KMS-11 (cell line): ENCODE measurements at regions not wholly inside any gene's neighbourhood (a gene's known extent, or its start where the extent isn't known, plus 50 kb on each side); places are given as distances from the start of the nearest gene placed in this dataset.

Experiments
- H2AFZ ChIP-seq: fragments of 200-600 bp; sonication (generic); 2 replicates; pipeline ENCODE4 v1.6.1; 2016; ENCODE audit warnings: antibody characterized with exemption, mixed run types, low read depth
- H3K27ac ChIP-seq: fragments of 200-600 bp; sonication (generic); 2 replicates; pipeline ENCODE4 v1.6.1; 2016; ENCODE audit warnings: mild to moderate bottlenecking, mixed run types
- H3K27me3 ChIP-seq: fragments of 200-600 bp; sonication (generic); 2 replicates; pipeline ENCODE4 v1.6.1; 2017; ENCODE audit warnings: mild to moderate bottlenecking, low read depth, mixed run types, moderate library complexity; ENCODE audit not compliant: insufficient read depth
- H3K36me3 ChIP-seq: fragments of 200-600 bp; sonication (generic); 2 replicates; pipeline ENCODE4 v1.6.1; 2017; ENCODE audit warnings: mild to moderate bottlenecking, mixed run types; ENCODE audit not compliant: insufficient read depth
- H3K4me1 ChIP-seq: fragments of 200-600 bp; sonication (generic); 2 replicates; pipeline ENCODE4 v1.6.1; 2016; ENCODE audit warnings: mild to moderate bottlenecking, low read depth, mixed run types; ENCODE audit not compliant: poor library complexity, severe bottlenecking
- H3K4me2 ChIP-seq: fragments of 200-600 bp; sonication (generic); 2 replicates; pipeline ENCODE4 v1.7.0; 2016; ENCODE audit warnings: mild to moderate bottlenecking, mixed run types
- H3K4me3 ChIP-seq: fragments of 200-600 bp; sonication (generic); IDR thresholded peaks from 2 replicates; pipeline ENCODE4 v1.6.1; 2017; ENCODE audit warnings: low read depth, low read length, mixed read lengths; ENCODE audit not compliant: insufficient read depth
- H3K79me2 ChIP-seq: fragments of 200-600 bp; sonication (generic); 2 replicates; pipeline ENCODE4 v1.6.1; 2016; ENCODE audit warnings: low read depth, mixed run types; ENCODE audit not compliant: insufficient read depth
- H3K9ac ChIP-seq: fragments of 200-600 bp; sonication (generic); 2 replicates; pipeline ENCODE4 v1.6.1; 2016; ENCODE audit warnings: mild to moderate bottlenecking, mixed run types
- H4K20me1 ChIP-seq: fragments of 200-600 bp; sonication (generic); 2 replicates; pipeline ENCODE4 v1.6.1; 2016; ENCODE audit warnings: mild to moderate bottlenecking, mixed run types; ENCODE audit not compliant: insufficient read depth
- CTCF ChIP-seq: fragments of 200-600 bp; sonication (generic); conservative IDR thresholded peaks from 2 replicates; pipeline ENCODE4 v1.6.1; 2017; ENCODE audit warnings: low read depth, mild to moderate bottlenecking, antibody characterized with exemption, low read length, moderate library complexity, mixed read lengths

GRCh38 chr9:82255481-82256176 lies 267.1 kb downstream of the SPATA31D1 start:
- H3K36me3 ChIP-seq, result no peaks in the 10 kb centered on the region
- H3K9ac ChIP-seq, result no peak overlapping the region
- H3K4me1 ChIP-seq, result peaks cover 29% of the 10 kb centered on the region
- no peak for TF ChIP-seq CTCF
- no peak overlapping the region for H2AFZ ChIP-seq
- H4K20me1 ChIP-seq, result no peaks in the 10 kb centered on the region
- H3K27me3 ChIP-seq, result no peaks in the 10 kb centered on the region
- H3K27ac ChIP-seq, result no peak overlapping the region
- H3K4me3 ChIP-seq, result no peak overlapping the region
- peak overlapping the region; percentile 37; the same call in 1 of the 2 replicates for H3K4me2 ChIP-seq
- H3K79me2 ChIP-seq, result no peaks in the 10 kb centered on the region

DNA sequence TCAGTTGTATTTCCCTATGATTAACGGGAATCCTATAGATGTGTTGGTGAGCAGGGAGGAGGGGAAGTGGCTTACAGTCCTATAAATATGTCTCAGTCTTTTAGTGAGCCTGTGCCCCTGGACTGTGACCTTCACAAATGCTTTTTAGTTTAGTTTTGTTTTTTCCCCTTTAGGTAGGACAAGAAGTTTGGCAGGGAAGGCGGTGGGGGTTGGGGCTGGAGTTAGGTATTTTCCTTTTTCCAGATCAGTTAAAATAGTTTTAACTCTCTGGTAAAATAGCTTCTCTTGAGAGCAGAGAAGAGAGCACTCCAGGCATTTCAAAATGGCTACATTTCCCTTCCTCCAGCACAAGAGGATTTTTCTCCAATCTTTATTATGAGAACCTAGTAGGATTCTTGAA lies 272.1 kb downstream of the SPATA31D1 start:
- Histone ChIP-seq H4K20me1 (no peaks in the 10 kb centered on the region), H2AFZ (no peak overlapping the region), H3K27me3 (no peaks in the 10 kb centered on the region), H3K27ac (no peak overlapping the region), H3K79me2 (no peaks in the 10 kb centered on the region), H3K36me3 (no peaks in the 10 kb centered on the region), H3K4me1 (peaks cover 4% of the 10 kb centered on the region), H3K4me3 (no peak overlapping the region), H3K9ac (no peak overlapping the region), H3K4me2 (no peak overlapping the region)
- TF ChIP-seq CTCF, result no peak

DNA sequence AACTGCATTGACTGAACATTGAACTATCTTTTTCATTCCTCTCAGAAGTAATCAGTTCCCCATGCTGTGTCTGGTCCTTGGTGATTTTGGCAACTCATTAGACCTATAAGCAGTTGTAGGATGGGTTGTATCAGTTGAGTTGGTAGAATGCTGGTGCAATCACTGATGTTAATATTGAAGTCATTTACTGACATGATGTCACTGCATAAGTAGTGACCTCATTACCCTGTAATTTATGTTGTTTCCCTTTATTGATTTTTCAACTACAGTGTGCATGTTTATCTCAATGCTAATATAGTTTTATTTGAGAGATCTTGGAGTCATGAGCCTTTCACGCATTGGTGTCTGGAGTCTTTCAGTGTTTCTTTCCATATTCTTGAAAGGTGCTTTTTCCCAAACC lies 275.0 kb downstream of the SPATA31D1 start:
- no peak for TF ChIP-seq CTCF
- Histone ChIP-seq H2AFZ (no peak overlapping the region), H3K4me2 (no peak overlapping the region), H3K4me3 (no peak overlapping the region), H3K27ac (no peak overlapping the region), H3K36me3 (no peaks in the 10 kb centered on the region), H4K20me1 (no peaks in the 10 kb centered on the region), H3K9ac (no peak overlapping the region), H3K27me3 (no peaks in the 10 kb centered on the region), H3K79me2 (no peaks in the 10 kb centered on the region), H3K4me1 (no peaks in the 10 kb centered on the region)

DNA sequence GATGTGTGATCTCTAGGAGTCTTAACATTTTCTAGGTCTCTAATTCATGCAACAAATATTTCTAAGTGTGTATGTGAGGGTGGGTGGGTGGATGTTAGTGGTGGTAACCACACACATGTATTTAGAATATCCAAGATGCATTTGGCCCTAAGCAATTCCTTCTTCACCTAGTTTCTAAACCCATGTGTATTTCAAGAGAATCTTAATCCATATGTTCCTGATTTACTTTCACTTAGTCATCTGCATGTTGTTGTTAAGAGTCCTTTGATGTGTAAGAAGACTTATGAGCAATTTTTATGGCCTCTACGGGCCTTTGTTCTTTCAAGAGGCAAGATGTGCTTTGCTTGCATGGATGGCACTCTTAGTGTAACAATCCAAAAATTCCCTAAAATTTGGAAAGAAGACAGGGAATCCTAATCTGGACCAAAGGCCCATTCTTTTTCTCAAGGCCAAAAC lies 282.6 kb downstream of the SPATA31D1 start:
- Histone ChIP-seq H3K27me3 (no peaks in the 10 kb centered on the region), H3K36me3 (0 out of 2 replicates have a peak, but pooled peaks cover 2% of the 10 kb centered on the region), H3K79me2 (no peaks in the 10 kb centered on the region), H3K4me3 (no peak overlapping the region), H3K27ac (no peak overlapping the region), H3K4me2 (no peak overlapping the region), H3K4me1 (no peaks in the 10 kb centered on the region), H2AFZ (no peak overlapping the region), H4K20me1 (no peaks in the 10 kb centered on the region), H3K9ac (no peak overlapping the region)
- no peak for TF ChIP-seq CTCF
